ENCODE measurements at regions not wholly inside any gene's neighbourhood (a gene's known extent, or its start where the extent isn't known, plus 50 kb on each side); places are given as distances from the start of the nearest gene placed in this dataset.
A peak's percentile ranks its signal among the peaks of the same experiment; 100 is the strongest.

- H3K27ac ChIP-seq = no peak overlapping the region
- DNase-seq (ENCODE audit: low read depth, low spot score) = no peak
Measured at GRCh38 chr2:236858661-236859060, 227.0 kb upstream of the COPS8 start.

DNA sequence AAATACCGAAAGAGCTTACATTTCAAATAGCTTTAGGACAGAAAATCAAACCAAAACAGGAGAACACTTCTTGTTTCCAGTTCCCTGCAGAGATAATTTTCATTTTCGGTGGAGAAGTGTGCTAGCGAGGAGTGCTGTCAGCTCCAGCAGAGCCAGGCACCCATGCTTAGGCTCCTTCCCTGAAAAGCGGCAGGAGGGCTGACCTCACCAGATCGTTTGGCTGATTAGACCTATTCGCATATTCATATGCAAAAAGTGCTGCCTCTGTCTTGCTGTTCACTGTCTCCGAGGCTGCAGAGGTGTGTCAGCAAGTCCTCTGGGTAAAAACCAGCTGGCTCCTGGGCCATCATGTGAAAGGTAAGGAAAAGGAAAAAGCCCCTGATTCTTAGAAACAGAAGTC is 225.8 kb upstream of the COPS8 start:
- no peak overlapping the region for H3K27ac ChIP-seq
- no peak for DNase-seq (ENCODE audit: low read depth, low spot score)

GRCh38 chr2:236861196-236861875 is 224.4 kb upstream of the COPS8 start:
- H3K27ac ChIP-seq = no peak overlapping the region
- no peak for DNase-seq (ENCODE audit: low read depth, low spot score)

DNA sequence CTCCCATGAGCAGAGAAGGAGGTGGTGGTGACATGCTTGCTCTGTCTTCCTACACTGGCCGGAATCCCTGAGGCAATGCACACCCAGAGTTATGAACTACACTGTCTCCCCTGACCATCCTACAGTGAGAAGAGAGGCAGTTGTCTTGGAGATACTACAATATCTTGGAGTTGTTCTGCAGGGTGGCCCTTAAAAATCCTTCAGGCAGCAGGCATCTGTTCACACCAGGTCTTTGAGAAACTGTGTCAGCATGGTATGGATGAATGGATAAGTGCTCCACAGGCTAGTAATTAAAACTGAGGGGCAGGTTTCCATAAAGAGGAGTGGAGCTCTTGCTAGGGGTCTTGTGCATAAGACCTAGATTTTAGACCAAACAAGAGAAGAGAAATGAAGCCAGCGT is 223.7 kb upstream of the COPS8 start:
- no peak for DNase-seq (ENCODE audit: low read depth, low spot score)

GRCh38 chr2:236862526-236862925 is 223.2 kb upstream of the COPS8 start:
- no peak overlapping the region for H3K27ac ChIP-seq
- DNase-seq (ENCODE audit: low read depth, low spot score) = no peak

More for the DNA sequence above, 223.7 kb upstream of the COPS8 start:
- H3K27ac ChIP-seq = no peak overlapping the region

DNA sequence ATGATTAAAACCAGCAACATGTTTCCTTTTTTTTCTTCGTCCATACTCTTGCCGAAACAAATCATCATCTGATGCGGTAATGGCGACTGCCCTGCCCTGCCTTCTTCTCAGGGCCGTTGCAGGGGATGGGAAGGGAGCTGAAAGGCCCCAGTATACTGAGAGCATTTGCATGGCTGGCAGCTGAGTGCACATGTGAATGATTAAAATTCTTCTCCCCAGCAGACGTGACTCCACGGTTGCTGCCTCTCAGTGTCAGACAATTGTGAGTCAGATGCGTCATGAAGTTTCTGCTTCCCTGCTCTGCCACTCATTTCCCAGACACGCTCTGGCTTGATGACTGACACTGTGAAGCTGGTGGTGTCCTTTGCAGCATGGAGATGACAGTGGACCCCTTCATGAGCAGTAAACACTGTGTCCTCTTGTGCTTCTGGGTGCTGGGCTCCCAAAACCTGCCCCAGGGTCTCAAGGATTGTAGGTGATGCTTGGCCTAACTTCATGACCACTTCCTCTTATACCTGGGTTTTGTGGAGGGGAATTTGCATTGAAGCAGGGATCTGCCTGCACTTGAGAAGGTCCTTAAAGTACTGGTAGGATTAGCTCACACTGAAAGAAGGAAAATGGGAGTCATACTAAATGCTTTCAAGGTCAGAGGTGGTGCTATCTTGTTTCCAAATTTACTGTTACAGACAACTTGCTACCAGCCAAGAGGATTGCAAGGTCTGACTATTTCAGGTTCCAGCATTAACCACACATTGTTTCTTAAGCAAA is 222.5 kb upstream of the COPS8 start:
- no peak overlapping the region for H3K27ac ChIP-seq
- DNase-seq (ENCODE audit: low read depth, low spot score) = peak; percentile 48

DNA sequence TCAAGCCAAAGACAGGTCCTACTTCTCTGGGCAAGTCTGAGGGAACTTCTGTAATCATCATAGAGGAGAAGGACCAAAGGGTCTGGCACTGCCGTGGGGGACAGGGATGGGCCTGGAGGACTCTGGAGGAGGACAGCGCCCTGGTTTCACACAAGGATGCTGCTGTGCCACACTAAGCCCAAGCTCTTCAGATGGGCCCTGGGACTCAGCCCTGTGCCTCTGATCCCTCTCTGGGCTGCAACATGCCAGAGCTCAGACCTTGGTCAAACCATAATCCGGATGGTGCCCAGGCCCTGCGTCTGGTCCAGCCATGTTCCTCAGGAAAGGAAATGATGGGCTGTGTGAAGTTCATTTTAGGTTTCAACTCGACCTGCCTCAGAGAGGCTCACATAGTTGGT is 222.0 kb upstream of the COPS8 start:
- DNase-seq (ENCODE audit: low read depth, low spot score) = no peak
- H3K27ac ChIP-seq = no peak overlapping the region

DNA sequence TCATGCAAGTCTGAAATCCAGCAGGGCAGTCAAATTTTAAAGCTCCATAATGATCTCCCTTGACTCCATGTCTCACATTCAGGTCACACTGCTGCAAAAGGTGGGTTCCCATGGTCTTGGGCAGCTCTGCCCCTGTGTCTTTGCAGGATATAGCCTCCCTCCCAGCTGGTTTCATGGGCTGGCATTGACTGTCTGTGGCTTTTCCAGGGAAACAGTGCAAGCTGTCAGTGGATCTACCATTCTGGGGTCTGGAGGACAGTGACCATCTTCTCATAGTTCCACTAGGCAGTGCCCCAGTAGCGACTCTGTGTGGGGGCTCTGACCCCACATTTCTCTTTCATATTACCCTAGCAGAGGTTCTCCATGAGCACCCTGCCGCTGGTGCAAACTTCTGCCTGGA is 220.6 kb upstream of the COPS8 start:
- no peak for DNase-seq (ENCODE audit: low read depth, low spot score)
- no peak overlapping the region for H3K27ac ChIP-seq

GRCh38 chr2:236866542-236867340 is 218.9 kb upstream of the COPS8 start:
- no peak overlapping the region for H3K27ac ChIP-seq
- DNase-seq (ENCODE audit: low read depth, low spot score) = no peak

DNA sequence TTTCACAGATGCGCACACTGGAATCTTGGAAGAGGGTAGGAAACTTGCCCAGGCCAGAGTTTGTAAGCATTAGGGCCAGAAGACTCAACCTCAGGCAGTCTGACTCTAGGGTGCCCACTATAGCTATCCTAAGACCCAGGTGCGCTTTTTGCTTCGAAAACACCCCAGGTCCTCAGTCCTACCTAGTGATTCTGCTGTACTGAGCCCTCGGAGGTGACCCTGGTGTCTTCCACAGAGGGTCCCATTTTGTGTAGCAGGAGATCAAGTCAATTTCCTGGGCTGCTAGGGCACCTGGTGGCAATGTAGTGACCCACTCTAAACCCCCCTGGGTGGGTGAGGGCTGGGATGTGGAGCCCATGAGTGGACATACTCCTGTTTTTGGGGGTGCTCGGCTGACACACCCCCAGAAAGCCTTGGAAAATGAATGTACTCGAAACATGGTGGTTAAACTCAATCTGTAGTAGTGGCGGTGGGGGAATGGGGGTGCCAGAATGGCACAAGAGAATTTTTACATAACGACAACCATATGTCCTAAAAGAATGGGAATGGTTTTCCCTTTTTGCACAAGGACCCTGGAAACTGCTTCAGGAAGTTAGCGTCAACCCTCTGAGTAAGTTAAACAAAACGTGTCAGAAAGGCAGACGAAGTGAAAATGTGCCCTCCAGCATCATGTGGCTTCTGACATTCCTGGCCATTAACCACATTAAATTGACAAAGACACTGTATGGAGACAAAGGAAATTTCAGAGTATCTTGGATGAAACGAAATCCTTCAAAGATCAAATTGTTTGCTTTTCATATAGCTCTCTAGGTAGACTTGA is 218.0 kb upstream of the COPS8 start:
- H3K27ac ChIP-seq = no peak overlapping the region
- no peak for DNase-seq (ENCODE audit: low read depth, low spot score)

GRCh38 chr2:236870370-236870769 is 215.3 kb upstream of the COPS8 start:
- peak overlapping the region; percentile 88 for H3K27ac ChIP-seq
- no peak for DNase-seq (ENCODE audit: low read depth, low spot score)

- H3K27ac ChIP-seq = peak overlapping the region; percentile 88
- peak; percentile 95 for DNase-seq (ENCODE audit: low read depth, low spot score)
Measured at GRCh38 chr2:236871500-236872001, 214.1 kb upstream of the COPS8 start.

DNA sequence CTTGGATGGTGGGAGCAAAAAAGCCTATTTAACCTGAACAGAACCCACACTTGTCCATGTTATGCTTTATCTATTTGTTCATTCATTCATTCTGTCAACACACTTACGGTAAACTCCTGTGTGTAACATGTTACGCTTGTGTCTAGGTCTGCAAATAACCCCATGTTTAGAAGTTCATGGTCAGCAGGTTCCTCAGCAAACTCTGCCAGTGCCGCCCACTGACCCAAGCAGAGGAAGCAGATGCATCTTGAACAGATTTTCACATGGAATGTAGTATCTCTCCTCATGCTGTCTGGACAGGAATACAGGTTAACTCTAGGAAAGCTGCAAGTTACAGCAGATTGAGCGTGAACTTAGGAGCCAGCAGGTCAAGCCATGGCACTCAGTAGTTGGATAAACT is 213.7 kb upstream of the COPS8 start:
- H3K27ac ChIP-seq = peak overlapping the region; percentile 88
- no peak for DNase-seq (ENCODE audit: low read depth, low spot score)

DNA sequence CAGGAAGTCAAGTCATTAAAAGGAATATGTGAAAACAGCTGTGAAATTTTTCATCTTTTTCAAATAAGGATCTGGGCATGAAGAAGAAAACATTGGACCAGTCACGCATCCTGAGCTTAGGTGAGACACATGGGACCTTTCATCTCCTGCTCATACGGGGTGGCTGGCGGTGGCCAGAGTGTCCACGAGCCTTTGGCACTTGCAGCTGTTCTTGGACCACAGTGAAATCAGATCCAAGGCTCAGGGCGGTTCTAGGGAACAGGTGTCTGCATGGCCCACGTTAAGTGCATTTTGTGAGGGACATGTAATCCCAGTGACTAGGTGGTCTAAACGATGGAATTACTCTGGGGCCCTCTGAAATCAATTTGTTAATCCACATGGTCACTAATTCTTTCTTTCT is 212.7 kb upstream of the COPS8 start:
- DNase-seq (ENCODE audit: low read depth, low spot score) = no peak

DNA sequence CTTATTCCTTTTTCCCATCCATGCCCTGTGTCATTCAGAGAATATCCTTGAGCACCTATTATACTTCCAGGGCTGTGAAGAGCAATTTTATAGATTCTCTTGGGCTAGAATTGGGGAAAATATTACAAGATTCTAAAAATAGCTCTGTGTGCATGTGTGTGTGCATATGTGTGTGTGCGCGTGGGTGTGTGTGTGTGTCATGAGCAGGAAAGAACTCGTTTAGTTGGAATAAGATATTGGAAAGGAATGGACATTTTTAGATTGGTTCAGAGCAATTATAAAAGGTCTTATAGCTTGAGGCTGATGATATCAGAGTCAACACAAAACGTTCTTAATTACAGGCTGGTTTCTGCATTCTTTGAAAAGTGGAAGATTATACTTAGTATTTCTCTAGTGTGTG is 212.1 kb upstream of the COPS8 start:
- peak; percentile 29 for DNase-seq (ENCODE audit: low read depth, low spot score)
- H3K27ac ChIP-seq = no peak overlapping the region

More for the DNA sequence above, 212.7 kb upstream of the COPS8 start:
- H3K27ac ChIP-seq = peak overlapping the region; percentile 88

GRCh38 chr2:236874866-236875481 is 210.7 kb upstream of the COPS8 start:
- H3K27ac ChIP-seq = no peak overlapping the region

DNA sequence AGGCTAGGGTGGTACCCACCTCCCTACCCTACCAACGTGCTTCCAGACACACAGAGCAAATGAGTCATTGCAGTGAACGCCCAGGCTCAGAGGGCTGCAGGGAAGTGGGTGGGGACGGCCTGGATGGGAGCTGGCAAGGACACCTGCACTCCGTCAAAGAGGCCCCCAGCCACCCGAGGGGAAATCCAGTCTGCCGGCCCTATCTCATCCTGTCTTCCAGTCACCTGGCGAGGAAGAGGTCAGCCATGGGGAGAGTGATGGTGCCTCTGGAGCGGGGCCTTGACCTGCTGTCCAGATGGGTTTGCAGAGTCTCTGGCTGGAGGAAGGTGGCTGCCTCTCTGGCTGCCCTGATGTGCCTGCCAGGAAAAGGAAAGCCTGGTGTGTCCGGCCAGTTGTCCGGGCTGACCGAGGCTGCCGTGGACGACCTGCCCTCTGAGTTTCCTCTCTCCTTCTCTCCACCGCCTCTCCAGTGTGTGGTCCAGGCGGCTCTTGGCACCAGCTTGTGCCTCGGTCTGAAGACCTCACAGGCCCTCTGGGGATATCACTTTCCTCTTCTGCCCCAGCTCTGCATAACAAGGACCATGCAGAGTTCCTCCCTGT is 209.7 kb upstream of the COPS8 start:
- no peak for DNase-seq (ENCODE audit: low read depth, low spot score)
- H3K27ac ChIP-seq = no peak overlapping the region

More at GRCh38 chr2:236874866-236875481, 210.7 kb upstream of the COPS8 start:
- DNase-seq (ENCODE audit: low read depth, low spot score) = no peak

DNA sequence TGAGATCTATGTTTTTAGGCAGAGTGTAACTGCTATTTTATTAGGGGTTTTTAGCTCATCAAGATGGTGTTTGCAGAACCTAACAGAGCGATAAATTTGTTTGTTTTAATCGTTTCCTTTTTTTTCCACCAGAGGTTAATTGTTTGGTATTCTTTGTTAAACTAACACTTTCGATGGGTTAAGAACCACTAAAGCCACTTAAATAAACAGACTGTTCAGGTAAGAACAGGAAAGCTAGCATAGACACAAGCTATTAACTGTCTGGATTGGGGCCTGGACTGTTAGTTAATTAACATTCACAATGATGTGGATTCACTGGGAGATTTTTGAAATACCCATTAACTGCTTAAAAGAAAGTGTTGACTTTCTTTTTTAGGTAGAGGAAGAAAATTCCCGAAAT is 209.0 kb upstream of the COPS8 start:
- H3K27ac ChIP-seq = no peak overlapping the region
- no peak for DNase-seq (ENCODE audit: low read depth, low spot score)

DNA sequence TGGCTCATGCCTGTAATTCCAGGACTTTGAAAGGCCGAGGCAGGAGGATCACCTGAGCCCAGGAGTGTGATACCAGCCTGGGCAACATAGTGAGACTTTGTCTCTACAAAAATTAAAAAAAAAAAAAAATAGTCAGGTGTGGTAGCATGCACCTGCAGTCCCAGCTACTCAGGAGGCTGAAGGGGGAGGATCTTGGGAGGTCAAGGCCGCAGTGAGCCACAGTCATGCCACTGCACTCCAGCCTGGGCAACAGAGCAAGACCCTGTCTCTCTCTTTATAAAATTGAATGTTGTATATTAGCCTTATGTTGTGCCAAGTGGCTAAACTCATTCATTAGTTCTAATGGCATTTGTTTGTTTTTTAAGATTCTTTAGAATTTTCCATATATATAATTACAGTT is 207.7 kb upstream of the COPS8 start:
- no peak overlapping the region for H3K27ac ChIP-seq
- DNase-seq (ENCODE audit: low read depth, low spot score) = no peak

All from epithelial cell of prostate (primary cell).